ELF-1 (cell line): ENCODE measurements at regions not wholly inside any gene's neighbourhood (a gene's known extent, or its start where the extent isn't known, plus 50 kb on each side); places are given as distances from the start of the nearest gene placed in this dataset.
"Not testable (repeated sequence)": the region's sequence is repeated elsewhere in the genome, so short reads cannot be mapped to it uniquely, and the experiment has no call there.

ENCODE experiments used
- DNase-seq: peaks from one replicate; pipeline ENCODE4 v3.0.0-alpha.2; 2016; ENCODE audit warnings: low read depth, low spot score

DNA sequence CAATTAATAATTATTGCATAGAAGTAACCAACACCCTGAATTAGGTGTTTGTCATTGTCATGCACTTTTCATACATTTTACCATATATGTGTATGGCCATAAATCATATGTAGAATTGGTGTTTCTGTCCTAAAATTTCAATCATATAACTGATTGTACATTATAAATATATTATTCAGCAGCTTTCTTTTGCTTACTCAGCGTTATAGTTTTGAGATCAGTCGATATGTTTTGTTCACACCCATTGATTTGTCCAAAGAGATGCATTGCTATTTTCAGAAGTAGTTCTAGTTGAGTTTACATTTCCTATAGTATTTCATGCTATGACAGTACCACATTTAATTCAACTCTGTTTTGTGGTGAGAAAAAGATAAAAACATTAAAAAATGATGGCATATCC is 50.5 kb upstream of the PARP4 start:
- DNase-seq: no peak

GRCh38 chr13:24563971-24564370 is 51.4 kb upstream of the PARP4 start:
- DNase-seq: not testable (repeated sequence)

DNA sequence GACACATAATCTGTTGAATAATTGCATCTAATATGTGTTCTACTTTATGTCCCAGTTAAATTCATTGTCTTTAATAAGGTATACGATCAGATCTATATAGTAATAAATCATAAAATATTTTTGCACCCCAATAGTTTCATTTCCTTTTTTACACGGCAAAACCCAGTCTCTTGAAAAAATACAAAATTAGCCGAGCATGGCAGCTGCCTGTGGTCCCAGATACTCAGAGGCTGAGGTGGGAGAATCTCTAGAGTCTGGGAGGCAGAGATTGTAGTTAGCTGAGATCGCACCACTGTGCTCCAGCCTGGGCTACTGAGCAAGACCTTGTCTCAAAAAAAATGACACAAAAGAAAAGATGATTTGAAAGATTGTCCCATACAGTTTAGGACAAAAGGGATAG is 52.3 kb upstream of the PARP4 start:
- no peak for DNase-seq

DNA sequence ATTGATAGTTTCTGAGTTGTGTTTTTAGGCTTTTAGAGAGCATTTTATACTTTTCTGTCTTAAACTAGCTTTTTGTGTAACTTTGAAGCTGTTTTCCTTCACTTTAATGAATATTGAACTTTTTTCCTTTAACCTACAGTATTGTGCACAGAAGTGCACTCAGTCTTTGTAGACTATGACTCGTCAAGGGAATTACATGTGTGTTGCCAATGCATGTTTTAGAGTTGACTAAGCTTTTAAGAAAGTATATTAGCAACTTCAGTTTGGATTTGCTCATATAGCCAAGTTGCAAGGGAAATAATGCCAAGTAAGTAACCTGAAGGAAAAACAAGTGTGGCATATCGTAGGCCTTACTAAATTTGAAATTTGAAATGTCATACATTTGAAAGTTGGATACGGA is 55.0 kb upstream of the PARP4 start:
- not testable (repeated sequence) for DNase-seq

DNA sequence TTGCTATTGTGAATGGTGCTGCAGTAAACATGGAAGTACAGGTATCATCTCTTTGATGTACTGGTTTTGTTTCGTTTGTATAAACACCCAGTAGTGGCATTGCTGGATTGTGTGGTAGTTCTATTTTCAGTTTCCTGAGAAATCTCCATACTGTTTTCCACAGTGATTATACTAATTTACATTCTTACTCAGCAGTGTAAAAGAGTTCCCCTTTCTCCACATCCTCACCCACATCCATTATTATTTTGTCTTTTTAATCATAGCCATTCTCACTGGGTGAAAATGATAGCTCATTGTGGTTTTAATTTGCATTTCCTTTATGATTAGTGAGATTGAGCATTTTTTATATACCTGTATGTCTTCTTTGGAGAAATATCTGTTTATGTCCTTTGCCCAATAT is 62.3 kb upstream of the PARP4 start:
- no peak for DNase-seq

- peak; percentile 79 for DNase-seq
These were observed 67.7 kb upstream of the PARP4 start for GRCh38 chr13:24580315-24580714.

- DNase-seq: not testable (repeated sequence)
These were observed 69.0 kb upstream of the PARP4 start for GRCh38 chr13:24581578-24581977.

DNA sequence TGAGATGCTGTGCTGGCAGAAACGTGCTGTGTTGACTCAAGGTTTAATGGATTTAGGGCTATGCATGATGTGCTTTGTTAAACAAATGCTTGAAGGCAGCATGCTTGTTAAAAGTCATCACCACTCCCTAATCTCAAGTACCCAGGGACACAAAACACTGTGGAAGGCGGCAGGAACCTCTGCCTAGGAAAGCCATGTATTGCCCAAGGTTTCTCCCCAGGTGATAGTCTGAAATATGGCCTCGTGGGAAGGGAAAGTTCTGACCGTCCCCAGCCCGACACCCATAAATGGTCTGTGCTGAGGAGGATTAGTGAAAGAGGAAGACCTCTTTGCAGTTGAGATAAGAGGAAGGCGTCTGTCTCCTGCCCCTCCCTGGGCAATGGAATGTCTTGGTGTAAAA is 79.1 kb upstream of the PARP4 start:
- DNase-seq: peak; percentile 87

GRCh38 chr13:24597906-24598670 is 82.1 kb upstream of the ATP12A start:
- not testable (repeated sequence) for DNase-seq

DNA sequence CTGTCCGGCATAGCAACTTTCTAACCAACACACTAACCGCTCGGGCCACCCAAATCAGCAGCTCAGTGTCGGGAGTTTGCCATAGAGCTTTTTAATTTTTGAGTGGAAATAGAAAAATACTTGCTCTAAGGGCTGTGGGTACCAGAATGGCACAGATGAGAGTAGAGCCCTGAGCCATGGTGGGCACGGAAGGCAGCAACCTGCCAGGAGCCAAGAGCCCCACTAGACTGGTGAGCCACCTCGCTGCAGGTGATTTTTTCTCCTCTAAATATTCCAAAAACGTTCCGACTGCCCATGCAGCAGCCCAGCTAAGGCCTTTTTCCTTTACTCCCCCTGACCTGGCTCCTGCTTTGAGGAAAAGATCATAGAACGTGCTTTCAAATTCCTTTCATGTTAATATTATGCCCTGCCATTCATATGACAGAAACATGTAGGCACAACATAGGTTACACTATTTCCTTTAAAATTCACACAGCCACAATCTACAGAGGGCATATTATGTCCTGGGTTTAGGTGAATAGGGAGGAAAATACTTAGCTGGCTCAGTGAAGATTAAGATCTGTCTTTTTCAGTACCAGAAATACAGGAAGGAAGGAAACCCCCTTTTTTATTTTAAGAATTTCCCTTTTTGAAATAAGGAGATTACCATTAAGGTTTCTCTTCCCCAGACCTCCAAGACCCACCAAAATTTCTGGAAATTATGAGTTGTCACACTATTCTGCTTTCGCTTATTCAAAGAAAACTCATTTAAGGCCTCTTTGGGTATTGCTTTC is 81.0 kb upstream of the ATP12A start:
- not testable (repeated sequence) for DNase-seq

DNA sequence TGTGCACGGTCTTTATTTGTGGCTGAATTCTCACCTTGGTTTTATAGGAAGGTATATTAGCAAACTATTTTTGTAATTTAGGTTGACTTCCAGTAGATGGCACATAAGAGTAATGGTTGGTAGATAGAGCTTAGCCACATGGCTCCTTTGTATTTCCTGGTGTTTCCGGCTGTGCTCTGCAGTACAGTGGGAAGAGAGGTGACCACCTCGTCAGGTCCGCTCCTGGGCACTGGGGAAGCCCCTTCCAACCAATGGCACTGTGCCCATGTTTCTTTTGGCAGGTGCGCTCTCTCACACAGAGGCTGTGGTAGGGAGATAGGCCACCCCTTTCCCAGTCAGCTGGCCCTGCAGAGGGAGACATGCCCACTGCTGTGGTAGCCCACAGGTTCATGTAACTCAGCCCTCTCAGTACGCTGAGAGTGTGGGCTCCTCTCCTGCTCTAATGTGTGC is 74.3 kb upstream of the ATP12A start:
- DNase-seq: peak; percentile 30

GRCh38 chr13:24606486-24607170 is 73.6 kb upstream of the ATP12A start:
- peak; percentile 72 for DNase-seq

- DNase-seq: no peak
These were observed 69.3 kb upstream of the ATP12A start for GRCh38 chr13:24610956-24611355.

DNA sequence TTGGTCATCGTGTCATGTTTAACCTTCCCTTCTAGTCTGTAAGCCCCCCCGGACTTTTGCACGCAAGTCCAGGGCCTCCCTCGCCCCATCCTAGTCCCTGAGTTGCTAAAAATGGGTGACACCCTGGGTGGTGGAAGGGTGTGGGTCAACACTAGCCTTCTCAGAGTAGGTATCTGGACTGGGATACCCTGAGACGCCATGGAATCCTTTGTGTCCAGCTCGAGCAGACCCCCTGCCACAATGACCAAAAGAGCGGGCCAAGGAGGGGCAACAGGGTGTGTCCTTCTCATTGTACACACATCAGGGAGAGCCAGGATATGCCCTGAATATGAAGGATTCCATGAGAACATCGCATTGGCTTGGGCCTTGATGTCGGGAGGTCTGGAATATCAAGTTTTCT is 67.5 kb upstream of the ATP12A start:
- DNase-seq: no peak

DNA sequence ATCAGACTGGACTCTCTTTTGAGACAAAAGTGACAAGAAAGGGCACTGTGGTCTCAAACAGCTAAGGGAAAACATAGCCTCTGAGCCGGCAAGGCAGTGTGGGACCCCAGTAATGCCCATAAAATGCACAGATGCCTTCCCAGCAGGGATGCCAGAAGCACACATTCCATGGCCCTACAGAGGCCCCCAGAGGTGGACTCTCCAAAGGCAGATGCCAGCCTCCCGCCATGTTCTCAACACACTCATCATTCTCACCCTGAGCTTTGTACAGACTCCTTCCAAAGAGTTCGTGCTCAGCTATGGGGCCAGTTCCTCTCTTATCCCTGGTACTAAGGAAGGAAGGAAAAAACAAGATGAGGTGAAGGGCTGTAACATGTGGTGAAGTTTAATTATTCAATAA is 67.1 kb upstream of the ATP12A start:
- no peak for DNase-seq

GRCh38 chr13:24613755-24614154 is 66.5 kb upstream of the ATP12A start:
- no peak for DNase-seq

DNA sequence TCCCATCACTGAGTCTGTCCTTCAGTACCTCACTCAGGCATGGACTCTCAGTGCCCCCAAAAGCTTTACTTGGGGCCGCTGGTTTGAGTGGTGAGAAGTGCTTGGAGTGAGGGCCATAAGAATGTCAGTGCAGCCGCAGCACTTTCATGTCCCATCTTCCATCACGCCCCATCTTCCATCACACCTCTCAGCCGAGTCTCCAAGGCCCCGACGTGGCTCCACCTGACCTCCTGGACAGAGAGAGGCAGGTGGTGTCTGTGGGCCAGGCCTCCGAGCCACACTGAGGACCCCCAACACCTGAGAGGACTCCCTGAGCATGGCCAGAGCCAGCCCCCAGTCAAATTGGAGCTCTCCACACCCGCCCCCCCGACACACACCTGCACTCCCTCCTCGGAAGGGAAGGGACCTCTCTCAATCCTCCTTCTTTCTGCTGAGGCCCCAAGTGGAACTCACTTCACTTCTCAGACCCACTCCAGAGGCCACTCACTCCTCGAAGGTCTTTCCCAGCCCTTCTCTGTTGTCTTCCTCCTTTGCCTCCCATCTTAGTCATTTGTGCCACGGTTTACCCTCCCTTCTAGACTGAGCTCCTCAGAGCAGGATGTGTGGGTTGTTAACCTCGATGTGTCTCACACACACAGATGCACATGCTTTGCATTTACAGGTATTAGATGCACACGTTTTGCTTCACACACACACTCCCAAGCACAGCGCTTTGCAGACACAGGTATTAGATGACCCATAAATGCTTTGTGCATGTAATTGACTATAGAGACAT is 65.7 kb upstream of the ATP12A start:
- DNase-seq: no peak

DNA sequence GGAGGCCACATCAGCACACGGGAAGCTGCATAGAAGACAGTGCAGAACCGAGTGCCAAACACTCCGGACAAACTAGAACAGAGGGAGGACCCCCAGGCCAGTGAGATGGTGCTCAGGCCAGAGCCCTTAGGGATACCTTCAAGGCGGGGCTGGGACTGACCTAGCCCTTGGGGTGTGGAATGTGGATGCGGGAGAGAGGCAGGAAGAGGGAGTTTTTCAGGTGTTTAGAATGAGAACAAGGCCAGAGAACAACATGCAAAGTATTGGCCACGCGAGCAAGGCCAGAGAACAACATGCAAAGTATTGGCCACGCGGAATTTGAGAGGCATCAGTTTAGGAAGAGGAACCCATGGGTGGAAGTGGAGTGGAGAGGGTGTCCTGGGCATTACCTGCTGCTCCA is 65.1 kb upstream of the ATP12A start:
- peak; percentile 24 for DNase-seq

- DNase-seq: no peak
These were observed 64.2 kb upstream of the ATP12A start for GRCh38 chr13:24615911-24616472.

DNA sequence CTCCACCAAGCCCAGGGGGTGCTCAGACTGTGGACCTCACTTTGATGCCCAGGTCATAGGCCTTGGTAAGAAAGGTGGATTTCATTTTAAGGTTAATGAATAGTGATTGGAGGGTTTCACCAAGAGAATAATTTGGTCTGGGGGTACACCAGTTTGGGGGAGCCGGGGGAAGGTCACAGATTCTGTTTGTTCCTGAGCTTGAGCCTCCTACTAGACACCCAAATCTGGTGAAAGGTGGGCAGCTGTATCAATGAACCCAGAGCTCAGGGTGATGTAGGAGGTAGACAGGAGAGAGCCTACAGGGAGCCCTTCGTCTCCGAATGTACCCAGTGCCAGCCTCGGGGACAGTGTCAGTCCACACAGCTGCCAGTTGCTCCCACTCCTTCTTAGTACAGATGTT is 63.7 kb upstream of the ATP12A start:
- DNase-seq: no peak

GRCh38 chr13:24617256-24618010 is 62.8 kb upstream of the ATP12A start:
- peak; percentile 85 for DNase-seq
